Common myeloid progenitor, CD34-positive (primary cell): ENCODE measurements at regions not wholly inside any gene's neighbourhood (a gene's known extent, or its start where the extent isn't known, plus 50 kb on each side); places are given as distances from the start of the nearest gene placed in this dataset.

ENCODE experiments used
- CTCF ChIA-PET: fragments of 350-600 bp; sonication (Branson Sonifier 250); formaldehyde crosslinking; loops from one replicate; lab custom pipeline; 2021; ENCODE audit warnings: antibody characterized with exemption; lab: Charles Lee
- POLR2A ChIA-PET: fragments of 350-600 bp; sonication (Branson Sonifier 250); formaldehyde crosslinking; loops from one replicate; lab custom pipeline; 2021; ENCODE audit warnings: antibody characterized with exemption; lab: Charles Lee
- DNase-seq, 3 donors: peaks; one replicate each; pipeline versions ENCODE4 v3.0.0 to v3.0.0-alpha.2; 2013
- H3K27ac ChIP-seq, 2 experiments: 1 replicate in 1 of 2; 2 replicates in 1 of 2; pipeline ENCODE4 v1.7.0; 2013; ENCODE audit warnings: inconsistent platforms in 2 of 2, low read length in 2 of 2, mild to moderate bottlenecking in 2 of 2, low read depth in 1 of 2, moderate library complexity in 1 of 2; ENCODE audit not compliant: severe bottlenecking in 2 of 2, insufficient read depth in 1 of 2, poor library complexity in 1 of 2
- H3K27me3 ChIP-seq, 5 experiments: replicated peaks in 2 of 5; 1 replicate in 3 of 5; 2 replicates in 2 of 5; pipeline versions ENCODE4 v1.6.1 to v1.7.0; 2013; ENCODE audit warnings: low read length in 4 of 5, mild to moderate bottlenecking in 2 of 5, moderate library complexity in 2 of 5, inconsistent platforms in 1 of 5; ENCODE audit not compliant: insufficient read depth in 5 of 5, control insufficient read depth in 4 of 5
- H3K36me3 ChIP-seq, 4 experiments: 1 replicate in 2 of 4; 2 replicates in 2 of 4; pipeline versions ENCODE4 v1.6.1 to v1.7.0; 2013; ENCODE audit warnings: low read length in 3 of 4, control low read depth in 1 of 4, mild to moderate bottlenecking in 1 of 4; ENCODE audit not compliant: control insufficient read depth in 4 of 4, insufficient read depth in 4 of 4
- H3K4me1 ChIP-seq, 4 experiments: 1 replicate in 3 of 4; 2 replicates in 1 of 4; pipeline versions ENCODE4 v1.6.1 to v1.7.1; 2013; ENCODE audit warnings: low read length in 3 of 4, mild to moderate bottlenecking in 3 of 4, control low read depth in 1 of 4, inconsistent platforms in 1 of 4, moderate library complexity in 1 of 4; ENCODE audit not compliant: control insufficient read depth in 4 of 4, insufficient read depth in 4 of 4; ENCODE audit errors: control extremely low read depth in 1 of 4
- H3K4me3 ChIP-seq, 7 experiments: 1 replicate in 4 of 7; 2 replicates in 3 of 7; pipeline versions ENCODE4 v1.5.1 to v1.7.0; 2013; ENCODE audit warnings: mild to moderate bottlenecking in 7 of 7, low read length in 6 of 7, moderate library complexity in 6 of 7, inconsistent platforms in 2 of 7, low read depth in 2 of 7, control low read depth in 1 of 7; ENCODE audit not compliant: insufficient read depth in 4 of 7, control insufficient read depth in 1 of 7; ENCODE audit errors: extremely low read depth in 1 of 7
- H3K9me3 ChIP-seq, 5 experiments: 1 replicate in 4 of 5; 2 replicates in 1 of 5; pipeline versions ENCODE4 v1.6.1 to v1.7.1; 2013; ENCODE audit warnings: low read length in 4 of 5, mild to moderate bottlenecking in 2 of 5, inconsistent platforms in 1 of 5, low read depth in 1 of 5, moderate library complexity in 1 of 5; ENCODE audit not compliant: control insufficient read depth in 4 of 5, insufficient read depth in 2 of 5; ENCODE audit errors: control extremely low read depth in 1 of 5
- WGBS: methylation state at CpG from one replicate; pipeline ENCODE4 v1.1.5; 2013; ENCODE audit not compliant: insufficient coverage; 5-methylcytosine and 5-hydroxymethylcytosine counted together

DNA sequence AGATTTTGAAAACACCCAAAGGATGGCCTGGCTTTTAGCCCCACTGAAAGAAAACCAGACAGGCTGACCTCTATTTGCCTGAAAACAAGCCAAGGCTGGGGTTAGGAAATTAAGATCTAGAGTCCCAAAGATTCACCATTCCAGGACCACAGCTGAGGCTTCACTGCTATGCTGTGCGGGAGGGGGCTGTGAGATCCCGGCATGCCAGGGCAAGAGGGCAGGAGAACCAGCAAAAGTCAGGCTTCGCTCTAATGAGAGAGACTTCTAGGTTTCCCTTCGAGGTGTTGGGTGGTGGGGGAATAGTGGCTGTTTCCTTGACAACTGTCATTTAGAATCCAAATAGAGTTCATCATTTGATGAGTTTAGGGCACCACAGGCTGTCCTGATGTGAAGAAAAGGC lies 152.9 kb upstream of the NFIB start:
- POLR2A ChIA-PET, result no interaction called here
- Histone ChIP-seq H3K9me3 (no peaks in the 10 kb centered on the region), H3K4me1 (no peaks in the 10 kb centered on the region), H3K27ac (no peak overlapping the region), H3K4me3 (no peak overlapping the region), H3K27me3 (peaks cover 0 to 4% (median 0%) of the 10 kb centered on the region in 5 experiments), H3K36me3 (no peaks in the 10 kb centered on the region)
- no peak for DNase-seq
- CTCF ChIA-PET, result interaction anchor here (0.9 kb wide), 1 partner anchor 18 kb away, joined by 3 read pairs; no protein-coding TSS in a partner anchor
- WGBS, result 91% methylated on average over 4 of the region's 4 CpGs

DNA sequence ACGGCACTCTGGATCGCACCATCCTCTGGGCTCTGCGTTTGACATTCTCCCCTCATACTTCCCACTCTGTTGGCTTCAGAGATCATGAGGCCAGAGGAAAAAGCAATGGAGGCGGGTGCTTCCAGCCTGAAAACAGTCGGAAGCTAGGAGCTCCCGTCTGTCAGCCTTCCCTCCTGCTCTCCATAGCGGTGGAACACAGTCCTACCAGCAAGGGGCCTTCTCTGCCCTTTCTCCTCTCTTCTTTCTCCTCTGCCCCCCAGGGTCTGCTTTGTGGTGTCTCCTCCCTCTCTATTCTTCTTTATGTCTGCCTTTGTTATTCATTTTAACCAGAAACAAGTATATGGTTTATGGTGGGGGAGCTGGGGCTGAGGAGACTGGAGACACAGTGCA lies 152.5 kb upstream of the NFIB start:
- Histone ChIP-seq H3K36me3 (no peaks in the 10 kb centered on the region), H3K27me3 (peaks cover 0 to 4% (median 0%) of the 10 kb centered on the region in 5 experiments), H3K4me3 (no peak overlapping the region), H3K27ac (no peak overlapping the region), H3K4me1 (no peaks in the 10 kb centered on the region), H3K9me3 (no peaks in the 10 kb centered on the region)
- CTCF ChIA-PET, result no interaction called here
- 94% methylated on average over 7 of the region's 7 CpGs for WGBS
- DNase-seq, result no peak
- POLR2A ChIA-PET, result interaction anchor here (1.0 kb wide), 1 partner anchor 285 kb away, joined by 3 read pairs; no protein-coding TSS in a partner anchor

DNA sequence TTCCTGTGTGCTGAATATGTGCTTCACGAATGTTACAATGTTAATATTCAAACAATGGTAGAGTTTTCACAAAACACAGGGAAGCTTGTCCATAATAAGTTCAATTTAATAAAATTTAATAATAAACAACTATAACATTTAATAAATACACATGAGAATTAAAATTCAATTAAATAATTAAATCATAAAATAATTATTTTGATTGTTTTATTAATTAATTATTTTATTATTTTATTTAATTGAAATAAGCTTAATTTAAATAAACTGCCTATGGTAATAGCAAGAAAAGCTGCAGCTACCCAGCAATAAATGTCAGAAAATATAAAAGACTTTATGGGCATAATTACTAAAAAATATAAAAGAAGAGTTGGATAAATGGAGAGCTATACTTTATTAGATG lies 149.0 kb upstream of the NFIB start:
- Histone ChIP-seq H3K4me1 (no peaks in the 10 kb centered on the region), H3K27ac (no peak overlapping the region), H3K4me3 (no peak overlapping the region), H3K36me3 (no peaks in the 10 kb centered on the region), H3K27me3 (no peaks in the 10 kb centered on the region), H3K9me3 (no peaks in the 10 kb centered on the region)
- WGBS, result no CpG with 5 or more reads among the region's 1 CpG
- no peak for DNase-seq
- CTCF ChIA-PET, result interaction anchor here (1.5 kb wide), 1 partner anchor 306 kb away, joined by 4 read pairs; no protein-coding TSS in a partner anchor
- POLR2A ChIA-PET, result no interaction called here

- WGBS, result 100% methylated on average over 2 of the region's 2 CpGs
- no peak for DNase-seq
- ChIA-PET POLR2A (no interaction called here), CTCF (no interaction called here)
- Histone ChIP-seq H3K27ac (no peak overlapping the region), H3K9me3 (no peaks in the 10 kb centered on the region), H3K36me3 (no peaks in the 10 kb centered on the region), H3K4me1 (no peaks in the 10 kb centered on the region), H3K27me3 (no peaks in the 10 kb centered on the region), H3K4me3 (no peak overlapping the region)
These were observed 141.3 kb upstream of the NFIB start for GRCh38 chr9:14455243-14455642.

DNA sequence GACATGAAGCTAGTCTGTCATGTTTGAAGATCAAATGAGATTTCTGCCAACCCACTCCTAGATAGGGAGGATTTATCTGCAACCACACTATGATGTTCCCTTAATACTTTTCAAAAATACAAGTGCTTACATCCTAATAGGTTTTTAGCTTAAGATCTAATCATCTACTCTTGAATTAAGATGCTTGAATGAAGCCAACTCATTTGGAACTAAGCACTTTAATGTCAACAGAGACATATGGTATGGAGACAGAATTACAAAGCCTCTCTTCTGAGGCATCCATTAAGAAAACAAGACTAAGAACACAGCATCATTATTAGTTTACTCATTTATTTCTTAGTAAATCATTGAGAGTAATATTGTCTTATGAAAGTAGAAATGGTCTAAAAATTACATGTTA lies 139.3 kb upstream of the NFIB start:
- POLR2A ChIA-PET, result no interaction called here
- Histone ChIP-seq H3K36me3 (no peaks in the 10 kb centered on the region), H3K27me3 (no peaks in the 10 kb centered on the region), H3K27ac (no peak overlapping the region), H3K4me3 (no peak overlapping the region), H3K9me3 (no peaks in the 10 kb centered on the region), H3K4me1 (no peaks in the 10 kb centered on the region)
- no peak for DNase-seq
- CTCF ChIA-PET, result no interaction called here

DNA sequence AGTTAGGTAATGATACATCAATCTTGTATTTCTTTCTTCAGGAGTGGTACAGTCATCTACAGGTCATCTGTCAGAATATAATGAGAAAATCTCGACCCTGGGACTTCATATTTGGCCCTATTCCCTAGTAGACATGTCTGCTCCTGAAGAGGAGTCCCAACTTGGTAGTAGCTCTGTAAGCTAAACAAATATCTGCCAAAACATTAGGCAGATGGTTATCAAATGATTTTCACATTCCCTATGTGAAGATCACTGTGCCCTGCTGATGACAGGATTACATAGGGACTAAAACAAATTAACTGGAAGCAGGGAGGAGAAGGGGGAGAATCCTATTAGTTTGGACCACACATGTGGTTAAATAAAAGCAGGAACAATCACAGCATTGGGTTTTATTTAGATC lies 138.6 kb upstream of the NFIB start:
- no peaks in the 10 kb centered on the region for H3K9me3 ChIP-seq
- 60% methylated on average over 1 of the region's 1 CpG for WGBS
- no peaks in the 10 kb centered on the region for H3K4me1 ChIP-seq
- H3K4me3 ChIP-seq, result no peak overlapping the region
- POLR2A ChIA-PET, result no interaction called here
- no peak for DNase-seq
- CTCF ChIA-PET, result no interaction called here
- H3K27ac ChIP-seq, result no peak overlapping the region
- H3K27me3 ChIP-seq, result no peaks in the 10 kb centered on the region
- no peaks in the 10 kb centered on the region for H3K36me3 ChIP-seq

DNA sequence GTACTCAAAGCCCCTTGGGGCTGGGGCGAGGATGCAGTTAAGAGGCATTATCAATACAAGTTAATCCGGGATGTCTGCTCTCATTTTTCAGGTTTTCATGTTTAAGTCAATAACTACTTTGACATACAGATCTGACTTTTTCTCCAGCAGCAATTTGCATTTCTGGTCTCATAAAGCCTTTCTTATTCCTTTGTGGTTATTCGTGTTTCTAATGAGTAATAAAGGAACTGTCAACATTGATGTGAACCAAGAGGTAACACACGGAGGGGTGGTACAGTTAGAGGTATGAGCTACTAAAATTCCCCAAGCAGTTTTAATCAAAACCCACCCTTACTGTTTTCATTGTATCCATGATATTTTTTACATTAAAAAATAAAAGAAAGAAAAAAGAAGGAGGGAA lies 138.0 kb upstream of the NFIB start:
- no peaks in the 10 kb centered on the region for H3K4me1 ChIP-seq
- no peaks in the 10 kb centered on the region for H3K36me3 ChIP-seq
- no peak overlapping the region for H3K27ac ChIP-seq
- POLR2A ChIA-PET, result no interaction called here
- no peak for DNase-seq
- no peaks in the 10 kb centered on the region for H3K9me3 ChIP-seq
- no peak overlapping the region for H3K4me3 ChIP-seq
- 100% methylated on average over 1 of the region's 4 CpGs for WGBS
- H3K27me3 ChIP-seq, result no peaks in the 10 kb centered on the region
- CTCF ChIA-PET, result interaction anchor here (0.7 to 1.1 kb wide), 2 partner anchors 26 to 204 kb away, joined by 3 read pairs; no protein-coding TSS in a partner anchor
